Activated CD8-positive, alpha-beta memory T cell treated with anti-CD3 and anti-CD28 coated beads for 4 hours (primary cell): ENCODE measurements at regions not wholly inside any gene's neighbourhood (a gene's known extent, or its start where the extent isn't known, plus 50 kb on each side); places are given as distances from the start of the nearest gene placed in this dataset.
"Not testable (repeated sequence)": the region's sequence is repeated elsewhere in the genome, so short reads cannot be mapped to it uniquely, and the experiment has no call there.

ENCODE experiments used
- DNase-seq, 2 donors: peaks; one replicate each; pipeline ENCODE4 v3.0.0-alpha.2; 2020; ENCODE audit warnings: low read depth in 2 of 2

GRCh38 chr11:112310848-112311247, 50.2 kb upstream of the PLET1 start:
- DNase-seq: no peak

DNA sequence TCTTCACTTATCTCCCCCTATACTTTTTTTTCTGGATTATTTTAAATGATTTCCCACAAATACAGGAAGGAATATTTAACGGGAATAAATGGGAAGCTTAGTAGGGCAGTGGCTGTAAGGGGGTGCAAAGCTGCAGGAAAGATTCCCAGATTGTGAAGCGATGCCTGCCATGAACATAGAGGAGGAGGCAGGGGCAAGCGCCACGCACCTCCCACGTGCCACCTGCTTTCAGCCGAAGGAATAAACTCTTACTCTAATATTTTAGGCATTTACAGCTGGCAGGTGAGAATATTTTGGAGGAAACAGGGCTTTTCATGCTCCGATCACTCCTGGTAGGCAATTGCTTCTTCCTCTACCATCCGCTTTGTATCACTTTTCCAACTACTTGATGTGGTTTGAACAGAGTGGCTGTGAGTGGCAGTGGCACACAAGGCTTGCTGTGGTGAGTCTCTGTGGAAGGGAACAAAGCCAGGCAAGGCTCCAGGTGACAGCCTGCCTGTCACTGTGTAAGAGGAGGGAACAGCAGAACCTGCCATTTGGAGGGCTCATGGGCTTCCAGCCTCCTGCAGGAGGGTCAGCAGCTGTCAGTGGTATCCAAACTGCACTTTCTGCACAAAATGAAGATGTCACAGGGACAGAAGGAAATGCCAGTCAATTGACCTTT, 54.5 kb upstream of the PLET1 start:
- DNase-seq: no peak

DNA sequence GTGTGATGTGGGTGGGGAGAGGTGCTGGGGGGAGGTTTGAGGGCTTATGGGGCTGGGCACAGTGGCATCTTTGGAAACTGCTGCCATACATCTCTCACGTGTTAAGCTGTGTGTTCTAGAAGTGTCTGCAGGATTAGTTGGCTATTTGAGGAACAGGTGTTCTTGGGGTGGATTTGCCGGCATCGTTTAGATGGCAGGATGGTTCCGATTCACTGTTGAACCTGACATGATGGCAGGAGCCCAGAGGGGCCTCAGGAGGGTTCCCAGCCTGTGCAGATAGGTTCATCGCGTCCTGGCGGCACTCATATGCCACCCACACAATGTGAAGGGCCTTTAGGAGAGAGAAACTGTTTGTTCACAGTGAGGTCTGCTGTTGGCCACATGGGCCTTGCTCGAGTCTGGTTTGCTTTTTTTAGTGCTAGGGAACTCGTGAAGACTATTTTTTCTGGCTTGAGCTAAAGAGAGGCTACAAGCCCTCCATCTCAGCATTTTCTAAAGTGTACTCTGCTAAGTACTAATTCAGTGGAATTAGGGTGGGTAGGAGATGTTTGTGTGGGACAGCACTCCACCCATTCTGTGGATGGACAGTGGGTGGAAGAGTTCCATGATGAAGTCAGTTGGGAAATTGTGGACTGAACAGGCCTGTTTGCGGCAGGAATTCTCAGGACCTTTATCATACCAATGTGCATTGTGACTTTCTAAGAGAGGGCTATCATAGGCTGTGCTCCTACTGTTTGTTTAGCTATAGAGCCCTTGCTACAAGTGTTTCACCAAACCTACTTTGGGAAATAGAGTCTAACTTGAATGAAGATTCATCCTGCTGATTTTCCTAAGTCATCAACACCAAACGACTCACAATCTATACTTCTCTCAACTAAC, 55.4 kb upstream of the PLET1 start:
- no peak for DNase-seq

- no peak for DNase-seq
Measured at GRCh38 chr11:112316971-112317370, 56.3 kb upstream of the PLET1 start.

GRCh38 chr11:112318184-112318591, 57.5 kb upstream of the PLET1 start:
- DNase-seq: no peak

- no peak for DNase-seq
Measured at GRCh38 chr11:112318661-112319060, 58.0 kb upstream of the PLET1 start.

DNA sequence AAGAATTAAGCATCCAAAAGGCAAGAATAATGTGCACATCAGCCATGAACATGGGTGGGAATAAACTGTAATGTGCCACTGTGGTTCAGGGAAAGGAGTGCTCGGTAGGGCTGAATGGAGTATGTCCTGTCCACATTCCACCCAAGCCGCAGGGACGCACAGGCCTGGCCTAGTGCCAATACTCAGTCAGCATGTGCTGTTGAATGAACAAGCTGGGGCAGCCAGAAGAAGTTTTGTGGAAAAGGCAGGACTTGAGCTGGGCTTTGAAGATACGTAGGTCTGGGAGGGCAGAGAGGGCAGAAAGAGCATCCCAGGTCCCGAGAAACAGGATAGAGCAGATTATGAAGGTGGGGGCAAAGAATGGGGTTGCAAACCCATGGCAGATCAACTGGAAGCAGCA, 60.0 kb upstream of the PLET1 start:
- no peak for DNase-seq

DNA sequence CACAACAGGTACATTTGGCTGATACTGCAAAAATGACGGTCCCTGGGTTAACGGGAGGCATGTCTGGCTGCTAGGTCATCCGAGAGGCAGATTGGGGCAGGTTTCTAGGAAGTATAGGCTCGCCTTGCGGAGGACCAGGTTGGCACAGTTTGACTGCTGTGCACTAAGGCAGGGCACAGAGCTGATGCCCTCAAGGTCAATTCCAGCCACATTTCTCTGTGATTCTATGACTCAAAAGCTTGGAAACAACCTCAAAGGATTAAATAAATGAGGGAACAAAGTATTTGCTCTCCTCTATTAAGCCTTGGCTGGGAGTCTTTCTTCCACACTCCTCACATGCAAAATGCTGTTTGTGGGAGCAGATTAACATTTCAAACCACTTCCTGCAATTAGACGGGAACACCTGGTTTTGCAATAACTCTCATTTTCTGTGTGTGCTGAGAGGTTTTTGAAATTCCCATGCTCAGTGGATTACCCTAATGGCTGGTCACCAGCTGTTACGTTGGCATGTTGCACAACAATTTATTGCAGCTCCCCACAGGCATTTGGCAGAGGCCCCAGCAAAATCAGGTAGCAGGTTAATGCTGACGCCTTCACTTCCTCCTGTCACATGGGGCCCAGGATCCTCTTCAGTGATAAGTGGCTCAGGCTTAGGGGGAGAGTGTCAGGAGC, 61.0 kb upstream of the PLET1 start:
- DNase-seq: no peak

DNA sequence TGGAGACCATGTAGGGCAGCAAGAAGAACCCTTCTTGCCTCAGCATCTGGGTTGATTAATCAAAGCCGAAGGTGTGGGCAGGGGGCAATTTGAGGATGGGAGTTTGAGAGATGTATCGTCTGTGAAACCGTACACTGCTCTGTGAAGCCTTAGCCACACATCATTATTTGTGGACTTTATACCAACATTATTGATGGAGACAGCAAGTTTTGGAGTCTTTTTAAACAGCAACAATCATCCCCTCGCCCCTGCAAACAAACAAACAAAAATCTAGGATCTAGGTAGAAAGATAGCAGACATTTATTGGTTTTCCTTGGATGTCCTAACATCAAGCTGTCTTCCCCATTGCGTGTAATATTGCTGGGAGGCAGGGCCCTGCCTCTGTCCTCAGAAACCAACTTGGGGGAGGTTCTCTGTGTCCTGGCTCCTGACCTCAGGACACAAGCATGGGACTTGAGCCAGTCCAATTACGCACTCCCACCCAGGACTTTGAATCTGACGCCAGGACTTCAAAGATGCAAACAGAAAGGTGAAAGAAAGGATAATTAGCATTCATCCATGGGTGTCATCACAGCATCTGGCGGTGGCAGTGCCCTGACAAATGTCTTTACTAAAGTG, 61.6 kb upstream of the PLET1 start:
- no peak for DNase-seq

DNA sequence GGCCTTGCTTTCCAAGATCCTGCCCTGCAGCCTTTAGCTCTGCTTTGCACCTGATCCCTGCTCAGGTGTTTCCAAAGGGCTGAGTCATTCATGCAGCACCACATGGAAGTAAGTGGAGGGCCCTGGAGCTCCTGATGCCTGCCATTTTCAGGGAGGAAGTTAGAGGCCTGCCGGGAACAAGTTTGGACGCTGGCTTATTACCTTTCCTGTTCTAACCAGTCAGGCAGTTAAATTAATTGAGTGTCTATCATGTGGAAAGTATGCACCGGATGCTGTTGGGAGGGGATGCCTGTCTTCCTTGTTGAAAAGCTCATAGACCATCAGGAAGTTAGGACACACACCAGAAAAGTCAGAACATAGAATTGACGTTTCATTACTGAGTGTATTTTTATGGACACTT, 73.7 kb upstream of the PLET1 start:
- no peak for DNase-seq

GRCh38 chr11:112336356-112336886, 75.8 kb upstream of the PLET1 start:
- no peak for DNase-seq

GRCh38 chr11:112339566-112339965, 78.9 kb upstream of the PLET1 start:
- DNase-seq: no peak

- DNase-seq: no peak
Measured at GRCh38 chr11:112343368-112344039, 82.8 kb upstream of the PLET1 start.

GRCh38 chr11:112344040-112344413, 83.4 kb upstream of the PLET1 start:
- no peak for DNase-seq

- no peak for DNase-seq
Measured at GRCh38 chr11:112345166-112345565, 84.5 kb upstream of the PLET1 start.

DNA sequence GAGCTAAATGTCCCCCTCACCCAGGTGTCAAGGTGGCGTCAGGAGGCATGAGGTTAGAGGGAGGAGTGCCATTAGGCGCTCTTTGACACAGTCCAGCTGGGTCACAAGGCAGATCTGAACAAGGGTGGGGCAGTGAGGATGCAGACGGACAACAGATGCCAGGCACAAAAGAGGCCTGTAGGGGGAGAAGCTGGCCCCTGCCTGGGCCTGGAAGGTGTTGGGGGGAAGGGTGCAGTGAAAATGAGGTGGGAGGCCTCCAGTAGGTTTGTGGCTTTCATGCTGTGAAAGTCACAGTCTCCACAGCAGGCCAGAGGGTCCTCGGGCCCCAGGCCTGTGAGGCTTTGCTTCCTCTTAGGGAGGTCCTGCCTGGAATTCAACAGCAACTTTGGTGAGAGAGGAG, 85.0 kb upstream of the PLET1 start:
- DNase-seq: no peak

DNA sequence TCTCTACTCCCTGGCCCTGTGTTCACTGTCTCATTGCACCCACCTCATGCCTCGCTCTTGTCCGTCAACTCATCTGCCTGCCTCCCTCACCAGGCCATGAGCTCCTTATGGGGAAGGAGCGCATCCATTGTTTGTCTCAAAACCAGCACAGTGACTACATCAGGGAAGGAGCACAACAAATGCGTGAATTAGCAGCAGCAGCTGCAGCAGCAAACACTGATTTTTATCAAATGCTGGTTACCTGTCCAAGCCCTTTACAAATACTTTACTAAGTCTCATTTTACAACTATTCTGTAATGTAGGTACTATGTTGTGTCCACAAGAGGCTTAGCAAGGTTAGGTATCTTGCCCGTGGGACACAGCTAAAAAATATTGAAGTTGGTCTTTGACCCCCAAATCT, 85.9 kb upstream of the PLET1 start:
- no peak for DNase-seq

DNA sequence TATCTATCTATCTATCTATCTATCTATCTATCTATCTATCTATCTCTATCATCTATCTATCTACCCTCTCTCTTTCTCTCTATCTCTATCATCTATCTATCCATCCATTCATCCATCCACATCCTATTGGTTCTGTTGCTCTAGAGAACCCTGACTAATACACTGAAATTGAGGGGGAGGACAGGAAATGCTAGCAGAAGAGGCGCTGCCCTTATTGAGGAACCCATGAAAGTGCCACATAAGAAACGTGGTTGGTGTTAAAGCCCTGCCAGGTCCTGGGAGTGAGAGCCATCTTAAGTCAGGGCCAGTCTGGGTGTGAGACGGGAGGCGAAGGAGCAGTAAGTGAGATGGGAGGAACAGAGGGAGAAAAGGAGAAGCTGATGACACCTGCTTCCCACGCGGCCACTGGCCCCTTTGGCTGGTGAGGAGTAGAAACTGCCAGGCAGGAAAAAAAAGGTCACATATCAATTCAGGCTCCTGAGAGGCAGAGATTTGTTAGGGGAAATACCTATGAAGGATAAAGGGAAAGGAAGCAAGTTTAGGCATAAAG, 87.9 kb upstream of the PLET1 start:
- no peak for DNase-seq

- not testable (repeated sequence) for DNase-seq
Measured at GRCh38 chr11:112351423-112351822, 90.8 kb upstream of the PLET1 start.

- DNase-seq: no peak
Measured at GRCh38 chr11:112352907-112353306, 92.2 kb upstream of the PLET1 start.

GRCh38 chr11:112354364-112354763, 93.7 kb upstream of the PLET1 start:
- no peak for DNase-seq
